GM21786 (cell line): ENCODE measurements at regions not wholly inside any gene's neighbourhood (a gene's known extent, or its start where the extent isn't known, plus 50 kb on each side); places are given as distances from the start of the nearest gene placed in this dataset.

Source experiments
- ATAC-seq: cut with Tn5 transposase; IDR thresholded peaks from one replicate; pipeline ENCODE4 v1.9.1; 2021; ENCODE audit not compliant: unreplicated experiment

DNA sequence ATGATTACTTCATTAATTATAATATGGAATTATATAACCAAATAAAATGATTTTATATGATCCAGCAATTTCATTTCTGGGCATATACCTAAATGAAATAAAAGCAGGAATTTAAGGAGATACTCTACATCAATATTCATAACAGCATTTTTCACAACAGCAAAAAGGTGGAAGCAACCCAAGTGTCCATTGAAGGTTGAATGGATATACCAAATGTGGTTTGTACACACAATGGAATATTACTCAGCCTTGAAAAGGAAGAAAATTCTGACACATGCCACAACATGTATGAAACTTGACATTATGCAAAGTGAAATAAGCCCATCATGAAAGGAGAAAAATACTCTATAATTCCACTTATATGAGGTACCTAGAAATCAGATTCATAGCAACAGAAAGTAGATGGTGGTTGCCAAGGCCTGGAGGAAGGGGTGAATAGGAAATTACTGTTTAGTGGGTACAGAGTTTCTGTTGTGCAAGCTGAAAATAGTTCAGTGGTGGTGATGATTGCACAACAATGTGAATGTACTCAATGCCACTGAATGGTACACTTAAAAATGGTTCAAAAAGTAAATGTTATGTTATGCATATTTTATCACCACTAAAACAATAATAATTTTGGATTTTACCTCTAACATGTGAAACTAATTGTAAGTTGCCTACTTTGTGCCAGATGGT lies 471.5 kb downstream of the SPRY1 start:
- ATAC-seq = no peak

GRCh38 chr4:123869286-123870215 lies 473.0 kb downstream of the SPRY1 start:
- no peak for ATAC-seq

DNA sequence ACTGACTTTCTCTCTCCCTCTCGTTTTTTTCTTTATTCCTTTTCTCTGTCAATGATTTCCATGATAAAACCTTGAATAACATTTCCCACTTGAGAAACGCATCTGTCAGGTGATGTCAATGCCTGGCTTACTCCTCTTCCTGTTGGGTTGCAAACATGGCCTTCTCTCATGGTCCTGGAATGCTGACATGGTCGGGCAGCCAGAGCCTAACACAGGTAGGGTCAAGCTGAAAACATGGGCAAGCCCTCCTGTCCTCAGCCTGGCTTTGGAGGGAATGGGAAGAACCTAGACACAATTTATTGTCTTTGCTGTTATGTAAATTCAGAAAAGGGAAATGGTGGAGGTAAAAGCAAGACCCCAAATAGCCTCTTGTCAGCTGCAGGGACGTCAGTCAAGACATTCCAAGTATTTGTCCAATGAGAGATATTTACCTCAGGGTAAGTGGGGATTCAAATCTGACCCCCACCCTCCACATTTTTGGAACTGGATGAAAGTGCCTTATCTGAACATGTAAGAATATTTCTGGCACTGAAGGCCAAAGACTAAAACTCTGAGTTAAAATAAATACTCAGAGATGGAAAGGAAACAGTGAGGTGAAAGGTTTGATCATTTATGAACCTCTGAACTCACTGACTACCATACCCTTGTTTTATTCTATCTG lies 473.8 kb downstream of the SPRY1 start:
- ATAC-seq = no peak

DNA sequence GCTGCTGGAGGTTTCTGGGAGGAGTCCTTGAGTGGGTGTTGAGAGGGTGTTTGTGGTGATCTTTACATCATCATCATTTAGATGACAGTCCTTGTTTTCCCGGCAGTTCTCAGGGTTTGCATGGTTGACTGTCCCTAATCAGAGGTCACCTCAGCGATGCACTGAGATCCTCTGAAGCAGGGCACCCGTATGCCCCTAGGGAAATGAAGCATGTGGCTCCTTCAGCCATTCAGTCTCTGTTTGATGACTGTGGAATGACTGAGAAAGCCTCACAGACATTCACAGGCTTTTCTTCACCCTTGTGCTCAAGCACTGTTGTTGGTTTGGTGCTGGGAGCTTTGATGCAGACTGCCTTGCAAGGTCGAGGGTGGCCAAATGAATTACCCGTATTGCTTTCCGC lies 474.7 kb downstream of the SPRY1 start:
- no peak for ATAC-seq

DNA sequence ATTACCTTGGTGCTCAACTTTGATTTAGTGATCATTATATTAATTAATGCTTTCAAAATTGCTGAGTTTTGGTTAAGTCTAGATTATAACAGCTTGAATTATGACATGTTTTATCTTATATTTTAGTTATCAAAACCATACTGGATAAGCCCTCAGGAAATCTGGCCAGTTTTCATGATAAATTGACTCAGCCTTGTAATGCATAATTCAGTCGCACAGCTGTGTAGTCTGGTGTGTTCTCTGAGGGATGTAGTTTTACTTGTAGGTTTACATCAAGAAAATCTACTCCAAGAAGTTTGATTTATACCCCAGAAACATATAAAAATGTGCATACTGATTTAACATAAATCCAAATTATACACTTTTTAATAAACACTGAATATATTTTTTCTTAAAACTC lies 477.5 kb downstream of the SPRY1 start:
- ATAC-seq = no peak

DNA sequence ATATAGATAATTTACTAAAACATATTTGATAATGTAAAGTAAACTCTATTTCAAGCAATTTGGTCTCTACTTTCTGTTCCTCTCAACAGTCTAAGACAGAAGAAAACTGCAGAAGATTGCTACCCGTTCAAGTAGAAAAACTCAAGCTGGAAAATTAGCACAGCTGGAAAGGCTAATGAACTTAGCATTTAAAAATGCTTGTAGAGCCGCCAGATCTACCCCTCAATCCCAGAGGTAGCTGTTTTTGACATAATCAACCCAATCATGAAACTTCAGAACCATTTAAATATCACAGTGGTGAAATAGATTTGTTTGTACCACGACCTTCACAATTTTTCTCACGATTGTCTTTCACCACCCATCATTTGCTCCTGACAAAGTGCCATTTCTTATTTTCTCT lies 479.5 kb downstream of the SPRY1 start:
- ATAC-seq = no peak

GRCh38 chr4:123876671-123877101 lies 480.1 kb downstream of the SPRY1 start:
- no peak for ATAC-seq

- ATAC-seq = no peak
These were observed 481.0 kb downstream of the SPRY1 start for GRCh38 chr4:123877551-123877950.

GRCh38 chr4:123878976-123879375 lies 482.4 kb downstream of the SPRY1 start:
- ATAC-seq = no peak

DNA sequence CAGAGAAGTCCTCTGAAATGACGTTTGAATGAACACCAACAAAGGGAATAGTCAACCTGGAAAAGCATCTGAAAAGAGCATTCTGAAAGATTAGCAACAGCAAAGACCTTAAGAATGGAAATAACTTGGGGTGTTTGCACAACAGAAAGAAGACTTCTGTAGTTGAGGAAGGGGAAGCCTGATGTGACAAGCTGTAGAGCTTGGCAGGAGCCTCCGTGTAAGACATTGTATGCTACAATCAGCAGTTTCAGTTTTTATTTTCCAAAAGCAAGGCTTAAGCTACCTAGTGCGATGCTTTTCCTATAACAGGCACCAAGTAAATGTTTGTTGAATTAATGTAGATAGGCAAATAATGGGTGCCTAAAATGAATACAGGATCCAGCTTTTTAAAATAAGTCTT lies 484.0 kb downstream of the SPRY1 start:
- ATAC-seq = no peak

DNA sequence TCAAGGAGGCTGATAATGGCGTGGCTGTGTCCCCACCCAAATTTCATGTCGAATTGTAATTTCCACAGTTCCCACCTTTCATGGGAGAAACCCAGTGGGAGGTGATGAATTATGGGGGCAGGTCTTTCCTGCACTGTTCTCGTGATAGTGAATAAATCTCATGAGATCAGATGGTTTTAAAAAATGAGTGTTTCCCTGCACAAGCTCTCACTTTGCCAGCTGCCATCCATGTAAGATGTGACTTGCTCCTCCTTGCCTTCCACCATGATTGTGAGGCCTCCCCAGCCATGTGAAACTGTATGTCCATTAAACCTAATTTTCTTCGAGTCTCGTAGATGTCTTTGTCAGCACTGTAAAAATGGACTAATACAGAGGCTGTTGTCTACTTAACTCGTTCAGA lies 488.3 kb downstream of the SPRY1 start:
- ATAC-seq = no peak

DNA sequence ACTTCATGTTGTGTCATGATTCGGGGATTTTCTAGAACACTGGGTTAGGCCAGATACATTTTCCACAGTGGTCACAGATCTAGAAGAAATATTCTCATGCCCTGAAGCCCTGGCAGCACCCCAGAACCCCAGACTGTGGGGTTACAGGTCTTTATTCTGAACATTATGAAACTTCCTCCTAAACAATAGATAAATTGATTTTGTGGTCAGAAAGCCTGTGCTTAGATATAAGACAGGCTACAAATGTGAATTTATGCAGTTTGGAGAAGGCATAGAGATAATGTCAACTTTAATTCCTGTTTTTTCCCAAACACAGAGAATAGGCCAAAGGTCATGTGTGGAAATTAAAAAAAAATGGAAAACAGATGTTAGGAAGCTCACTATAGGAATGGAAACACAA lies 492.9 kb downstream of the SPRY1 start:
- ATAC-seq = no peak

- no peak for ATAC-seq
These were observed 494.3 kb downstream of the SPRY1 start for GRCh38 chr4:123890889-123891288.

DNA sequence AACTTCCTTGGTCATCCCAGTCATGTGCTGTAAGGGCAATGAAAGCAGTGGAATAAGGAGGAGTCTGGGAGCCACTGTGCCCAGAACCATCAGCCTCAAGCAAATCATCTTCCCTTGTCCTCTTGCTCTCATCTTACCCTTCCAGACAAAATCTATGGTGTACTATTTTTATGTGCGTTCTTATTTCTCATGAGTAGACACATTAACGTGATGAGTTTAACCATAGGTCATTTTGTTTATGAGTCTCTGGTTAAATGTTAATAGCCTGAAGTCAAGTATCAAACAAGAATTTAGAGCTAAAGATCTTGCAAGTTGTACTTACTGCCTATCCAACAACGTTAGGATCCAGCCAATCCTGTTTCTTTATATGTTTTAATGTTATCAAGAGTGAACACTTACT lies 495.3 kb downstream of the SPRY1 start:
- ATAC-seq = no peak

- ATAC-seq = no peak
These were observed 495.9 kb downstream of the SPRY1 start for GRCh38 chr4:123892368-123892976.

DNA sequence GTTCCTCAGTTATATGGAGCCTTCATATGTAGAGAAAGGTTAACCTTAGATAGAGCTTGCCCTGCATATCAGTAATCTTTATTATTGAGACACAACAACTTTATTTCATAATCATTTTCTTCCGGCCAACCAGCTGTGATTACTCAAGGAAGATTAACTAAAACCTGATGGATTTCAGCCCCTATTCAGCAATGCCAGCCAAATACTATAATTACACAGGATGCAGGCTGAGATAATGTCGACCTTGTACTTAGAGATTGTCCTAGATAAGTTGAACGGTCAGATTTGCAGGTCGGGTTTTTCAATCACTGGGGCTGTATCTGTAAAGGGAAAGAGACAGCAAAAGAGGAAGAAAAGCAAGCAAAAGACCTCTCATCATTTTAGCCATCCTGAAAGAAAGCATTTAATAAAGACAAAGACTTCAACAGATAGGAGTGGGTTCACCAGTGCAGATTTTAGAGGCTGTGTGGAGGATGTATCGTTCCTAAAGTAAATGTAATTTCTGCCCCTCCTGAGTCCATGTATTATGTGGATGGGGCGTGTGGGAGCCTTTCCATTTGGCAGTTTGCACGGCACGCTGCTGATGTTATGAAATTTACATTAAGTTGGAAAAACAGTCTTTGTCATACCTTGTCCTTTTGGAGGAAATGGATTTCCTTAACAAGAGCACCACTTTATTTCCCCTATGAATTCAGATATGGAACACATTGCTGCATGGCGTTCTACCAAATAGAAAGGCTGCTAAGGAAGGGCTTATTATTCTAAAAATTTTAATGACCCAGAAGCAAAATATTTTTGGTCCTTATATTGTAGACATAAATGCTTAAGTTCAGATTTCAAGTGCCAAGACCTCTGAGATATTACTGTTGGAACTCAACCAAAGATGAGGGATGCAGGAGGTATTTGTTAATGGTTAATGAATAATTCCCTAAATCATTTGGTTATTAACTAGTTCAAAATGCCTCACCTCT lies 496.7 kb downstream of the SPRY1 start:
- no peak for ATAC-seq

GRCh38 chr4:123896446-123897071 lies 500.0 kb downstream of the SPRY1 start:
- no peak for ATAC-seq

DNA sequence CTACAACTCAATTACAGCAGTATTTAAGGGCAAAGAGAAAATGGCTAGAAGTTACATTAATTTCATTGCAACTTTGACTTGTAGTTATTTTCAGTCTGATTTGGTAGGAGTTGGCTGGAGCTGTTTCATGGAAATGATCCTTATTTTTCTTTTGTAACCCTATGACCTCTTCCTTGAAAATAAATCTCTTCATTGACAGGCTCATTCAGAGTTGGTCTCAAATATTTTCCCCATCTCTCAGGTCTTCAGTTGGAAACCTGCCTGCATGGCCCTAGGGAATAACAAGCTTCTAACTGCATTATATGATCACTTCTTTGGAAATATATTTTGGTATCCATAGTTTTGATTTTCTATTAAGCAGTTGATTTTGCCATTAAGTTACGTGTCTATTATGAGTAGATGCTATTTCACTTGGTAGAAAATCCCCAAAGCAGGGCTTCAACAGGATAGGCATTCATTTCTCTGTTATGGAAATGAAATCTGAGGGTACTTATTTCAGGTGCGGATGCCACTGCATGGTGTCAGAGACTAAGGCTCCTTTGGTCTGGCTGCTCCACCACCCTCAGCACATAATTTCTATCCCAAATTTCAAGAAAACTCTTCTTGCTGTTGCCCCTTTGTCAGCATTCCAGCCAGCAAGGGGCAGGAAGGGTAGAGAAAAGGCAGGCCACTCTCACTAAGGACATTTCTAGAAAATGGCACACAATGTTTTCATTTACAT lies 502.5 kb downstream of the SPRY1 start:
- no peak for ATAC-seq

DNA sequence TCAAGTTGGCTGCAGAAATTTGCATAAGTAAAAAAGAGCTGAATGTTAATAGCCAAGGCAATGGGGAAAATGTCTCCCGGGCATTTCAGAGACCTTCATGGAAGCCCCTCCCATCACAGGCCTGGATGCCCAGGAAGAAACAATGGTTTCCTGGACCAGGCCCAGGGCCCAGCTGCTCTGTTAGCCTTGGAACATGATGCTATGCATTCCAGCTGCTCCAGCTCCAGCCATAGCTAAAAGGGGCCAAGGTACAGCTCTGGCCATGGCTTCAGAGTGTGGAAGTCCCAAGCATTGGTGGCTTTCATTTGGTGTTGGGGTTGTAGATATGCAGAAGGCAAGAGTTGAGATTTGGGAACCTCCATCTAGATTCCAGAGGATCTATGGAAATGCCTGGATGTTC lies 508.3 kb downstream of the SPRY1 start:
- ATAC-seq = no peak
